ENCODE measurements at regions not wholly inside any gene's neighbourhood (a gene's known extent, or its start where the extent isn't known, plus 50 kb on each side); places are given as distances from the start of the nearest gene placed in this dataset.

GRCh38 chr3:168213920-168214319 lies 118.2 kb upstream of the GOLIM4 start:
- TF ChIP-seq, protein P1, sequence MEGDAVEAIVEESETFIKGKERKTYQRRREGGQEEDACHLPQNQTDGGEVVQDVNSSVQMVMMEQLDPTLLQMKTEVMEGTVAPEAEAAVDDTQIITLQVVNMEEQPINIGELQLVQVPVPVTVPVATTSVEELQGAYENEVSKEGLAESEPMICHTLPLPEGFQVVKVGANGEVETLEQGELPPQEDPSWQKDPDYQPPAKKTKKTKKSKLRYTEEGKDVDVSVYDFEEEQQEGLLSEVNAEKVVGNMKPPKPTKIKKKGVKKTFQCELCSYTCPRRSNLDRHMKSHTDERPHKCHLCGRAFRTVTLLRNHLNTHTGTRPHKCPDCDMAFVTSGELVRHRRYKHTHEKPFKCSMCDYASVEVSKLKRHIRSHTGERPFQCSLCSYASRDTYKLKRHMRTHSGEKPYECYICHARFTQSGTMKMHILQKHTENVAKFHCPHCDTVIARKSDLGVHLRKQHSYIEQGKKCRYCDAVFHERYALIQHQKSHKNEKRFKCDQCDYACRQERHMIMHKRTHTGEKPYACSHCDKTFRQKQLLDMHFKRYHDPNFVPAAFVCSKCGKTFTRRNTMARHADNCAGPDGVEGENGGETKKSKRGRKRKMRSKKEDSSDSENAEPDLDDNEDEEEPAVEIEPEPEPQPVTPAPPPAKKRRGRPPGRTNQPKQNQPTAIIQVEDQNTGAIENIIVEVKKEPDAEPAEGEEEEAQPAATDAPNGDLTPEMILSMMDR (conservative IDR thresholded peaks at IDR 0.05), result no peak
- no peak for TF ChIP-seq EZH2 (IDR thresholded peaks at IDR 0.05; ENCODE audit: low read depth)

Data from PC-9 (cell line).